ENCODE measurements at regions not wholly inside any gene's neighbourhood (a gene's known extent, or its start where the extent isn't known, plus 50 kb on each side); places are given as distances from the start of the nearest gene placed in this dataset.

- TF ChIP-seq NEUROD1 (IDR thresholded peaks at IDR 0.05; ENCODE audit: borderline replicate concordance, low read depth, low read length, partially characterized antibody) (peak; percentile 62), CBX5 (IDR thresholded peaks at IDR 0.05; ENCODE audit: borderline replicate concordance, low read depth) (no peak), CBX2 (IDR thresholded peaks at IDR 0.05; ENCODE audit: insufficient read depth, low read length, poor library complexity, severe bottlenecking) (no peak), BRF1 (IDR thresholded peaks at IDR 0.05; ENCODE audit: borderline replicate concordance, extremely low read depth, insufficient read length) (no peak), CREB1 (IDR thresholded peaks at IDR 0.05) (no peak), CREB1 (CRISPR knock-in tag; IDR thresholded peaks at IDR 0.05) (no peak), ZNF408 (CRISPR knock-in tag; IDR thresholded peaks at IDR 0.05; ENCODE audit: low read depth) (no peak), SMARCB1 (IDR thresholded peaks at IDR 0.05; ENCODE audit: insufficient read length, low read depth) (no peak), NCOA2 (IDR thresholded peaks at IDR 0.05; ENCODE audit: partially characterized antibody in 2 of 2) (no peak), SMARCA5 (IDR thresholded peaks at IDR 0.05) (no peak), SMAD1 (IDR thresholded peaks at IDR 0.05; ENCODE audit: low read depth, low read length, partially characterized antibody) (no peak), FUS (optimal IDR thresholded peaks at IDR 0.05; ENCODE audit: low read depth, low read length) (no peak), ZNF644 (tag; IDR thresholded peaks at IDR 0.05; ENCODE audit: low read depth) (no peak), CTCFL (IDR thresholded peaks at IDR 0.05; ENCODE audit: borderline replicate concordance, insufficient read depth, low read depth, low read length, poor library complexity, severe bottlenecking) (no peak), GABPA (tag; conservative IDR thresholded peaks at IDR 0.05; ENCODE audit: low read depth) (no peak), ZNF707 (CRISPR knock-in tag; conservative IDR thresholded peaks at IDR 0.05) (no peak), IRF1 (CRISPR knock-in tag; IDR thresholded peaks at IDR 0.05; ENCODE audit: borderline replicate concordance) (no peak), CEBPG (CRISPR knock-in tag; IDR thresholded peaks at IDR 0.05) (peak; percentile 84), CEBPG (tag; conservative IDR thresholded peaks at IDR 0.05 in 1 of 2, IDR thresholded peaks at IDR 0.05 in 1 of 2) (peak; percentile 66 to 89), RBFOX2 (IDR thresholded peaks at IDR 0.05; ENCODE audit: low read depth, low read length) (no peak), FIP1L1 (IDR thresholded peaks at IDR 0.05; ENCODE audit: low read depth, low read length, poor library complexity, severe bottlenecking) (no peak), ETV1 (tag; conservative IDR thresholded peaks at IDR 0.05; ENCODE audit: low read depth) (peak; percentile 71), ZNF253 (CRISPR knock-in tag; conservative IDR thresholded peaks at IDR 0.05) (no peak), POLR2G (IDR thresholded peaks at IDR 0.05; ENCODE audit: low read depth, low read length) (no peak), MXD1 (CRISPR knock-in tag; IDR thresholded peaks at IDR 0.05; ENCODE audit: borderline replicate concordance, poor library complexity, severe bottlenecking) (no peak)
Observed at GRCh38 chr4:128517096-128517738, 229.6 kb upstream of the PGRMC2 start (continued).
